Stimulated activated CD4-positive, alpha-beta T cell treated with anti-CD3 and anti-CD28 coated beads, Interleukin-15, amount 100 ng/mL, for 24 hours (primary cell): ENCODE measurements at regions not wholly inside any gene's neighbourhood (a gene's known extent, or its start where the extent isn't known, plus 50 kb on each side); places are given as distances from the start of the nearest gene placed in this dataset.
"Not testable (repeated sequence)": the region's sequence is repeated elsewhere in the genome, so short reads cannot be mapped to it uniquely, and the experiment has no call there.

Source experiments
- DNase-seq: peaks from one replicate; pipeline ENCODE4 v3.0.0-alpha.2; 2020

GRCh38 chr18:30510882-30511281 is 531.7 kb downstream of the DSC3 start:
- DNase-seq = no peak

DNA sequence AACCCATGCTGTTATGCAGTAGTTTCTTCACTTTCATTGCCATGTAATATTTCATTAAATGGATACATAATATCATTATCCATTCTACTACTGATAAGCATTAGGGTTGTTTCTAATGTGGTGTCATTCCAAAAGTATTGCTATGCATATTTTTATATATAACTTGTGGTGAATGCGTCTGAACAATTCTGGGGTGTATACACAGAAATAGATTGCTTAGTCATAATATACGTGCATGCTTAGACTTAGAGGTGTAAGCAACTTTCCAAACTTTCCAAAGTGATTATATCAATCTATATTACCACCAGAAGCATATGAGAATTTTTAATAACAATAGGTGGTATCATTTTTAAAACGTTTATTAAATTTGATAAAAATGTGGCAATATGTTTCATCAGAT is 540.9 kb downstream of the DSC3 start:
- no peak for DNase-seq

- no peak for DNase-seq
These were observed 542.1 kb downstream of the DSC3 start for GRCh38 chr18:30500240-30500945.

GRCh38 chr18:30499721-30500120 is 542.8 kb downstream of the DSC3 start:
- DNase-seq = no peak

GRCh38 chr18:30492552-30493129 is 549.9 kb downstream of the DSC3 start:
- no peak for DNase-seq

GRCh38 chr18:30491815-30492551 is 550.6 kb downstream of the DSC3 start:
- DNase-seq = no peak

DNA sequence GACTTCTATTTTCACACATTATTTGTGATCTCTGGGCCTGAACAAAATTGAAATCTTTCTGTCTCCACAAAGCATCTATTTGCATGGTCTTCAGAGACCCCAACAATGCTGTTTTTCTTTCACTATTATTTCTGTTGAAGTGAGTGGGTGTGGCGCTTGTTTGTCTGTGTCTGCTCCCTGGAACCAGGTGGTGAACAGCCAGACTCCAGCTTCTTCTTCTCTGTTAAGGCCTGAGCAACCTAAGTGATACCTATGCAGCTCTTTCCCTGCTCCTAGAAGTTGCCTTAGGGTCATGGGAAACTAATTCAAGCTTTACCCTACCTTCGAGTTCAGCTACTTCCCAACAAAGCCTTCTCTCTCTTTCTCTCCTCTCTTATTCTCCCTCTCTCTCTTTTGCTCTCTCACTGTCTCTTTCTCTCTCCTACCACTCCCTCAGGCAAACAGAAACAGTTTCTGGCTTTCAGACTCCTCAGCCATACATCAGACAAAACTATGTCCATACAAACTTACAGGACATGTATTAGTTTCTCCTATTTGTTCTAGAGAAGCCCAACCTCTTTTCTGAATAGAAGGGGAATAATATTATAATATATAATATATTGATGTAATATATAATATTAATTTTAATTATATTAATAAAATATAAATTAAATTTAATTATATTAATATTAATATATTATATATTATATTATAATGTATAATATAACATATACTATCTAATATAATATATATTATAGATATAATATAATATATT is 552.5 kb downstream of the DSC3 start:
- DNase-seq = no peak

DNA sequence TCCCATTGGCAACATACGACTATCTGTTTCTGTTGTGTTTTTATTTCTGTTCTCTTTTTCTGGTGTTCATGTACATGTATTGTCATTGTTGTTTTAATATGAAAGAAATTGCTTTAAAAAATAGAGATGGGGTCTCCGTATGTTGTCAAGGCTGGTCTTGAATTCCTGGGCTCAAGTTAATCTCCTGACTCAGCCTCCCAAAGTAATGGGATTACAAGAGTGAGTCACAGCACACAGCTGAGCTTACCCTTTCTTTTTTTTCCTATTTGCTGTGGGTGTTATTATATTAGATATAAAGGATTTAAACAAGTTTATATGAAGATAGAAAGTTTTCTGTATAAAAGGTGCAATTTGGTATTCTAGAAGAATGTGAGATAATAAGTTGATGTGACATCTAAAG is 554.6 kb downstream of the DSC3 start:
- DNase-seq = no peak

DNA sequence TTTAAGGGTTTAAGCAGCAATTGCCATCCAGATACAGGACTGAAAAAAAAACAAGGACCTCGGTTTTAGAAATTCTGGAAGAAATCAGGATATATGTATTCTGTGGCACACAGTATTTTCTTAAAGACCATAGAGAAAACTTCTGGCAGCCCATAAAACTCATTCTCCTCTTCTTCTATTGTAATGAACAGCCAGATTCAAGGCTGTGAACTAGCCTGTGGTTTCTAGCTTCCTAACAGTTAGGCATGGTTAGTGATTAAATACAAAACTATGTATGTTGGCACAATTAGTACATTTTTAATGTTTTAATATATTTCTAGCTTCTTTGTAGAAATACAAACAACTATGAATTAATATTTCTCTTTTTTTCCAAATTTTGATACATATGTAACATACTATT is 555.7 kb downstream of the DSC3 start:
- DNase-seq = no peak

DNA sequence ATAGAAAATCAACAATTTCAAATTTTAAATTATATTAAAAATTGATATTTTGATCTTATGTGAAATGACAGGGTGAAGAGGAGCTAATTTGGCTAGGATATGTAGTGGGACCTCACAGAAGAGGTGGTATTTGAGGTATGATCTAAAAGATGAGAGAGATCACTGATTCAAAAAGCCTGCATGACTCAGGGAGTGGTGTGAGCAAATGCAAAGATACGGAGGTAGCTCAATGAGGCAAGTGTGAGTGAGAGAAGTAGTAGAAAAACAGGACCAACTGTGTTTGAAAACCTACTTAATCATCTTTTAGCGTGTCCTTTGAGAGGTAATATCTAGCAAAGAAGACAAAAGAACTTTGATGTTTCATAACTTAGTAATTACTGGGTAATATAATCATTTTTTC is 557.5 kb downstream of the DSC3 start:
- no peak for DNase-seq

DNA sequence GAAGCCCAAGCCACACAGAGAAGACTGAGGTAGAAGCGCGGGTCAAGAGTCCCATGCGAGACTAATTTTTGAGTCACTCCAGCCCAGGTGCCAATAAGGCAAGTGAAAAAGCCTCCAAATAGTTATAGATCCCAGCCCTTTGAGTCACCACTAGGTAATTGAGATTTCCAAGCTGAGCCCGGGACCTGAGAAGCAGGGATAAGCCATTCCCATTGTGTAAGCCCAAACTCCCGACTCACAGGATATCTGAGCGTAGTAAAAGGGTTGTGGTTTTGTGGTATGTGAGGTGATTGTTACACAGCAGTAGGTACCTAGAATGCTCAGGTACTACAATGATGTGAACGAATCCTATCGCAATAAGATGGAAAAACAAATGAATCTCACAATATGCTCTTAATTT is 560.7 kb downstream of the DSC3 start:
- no peak for DNase-seq

DNA sequence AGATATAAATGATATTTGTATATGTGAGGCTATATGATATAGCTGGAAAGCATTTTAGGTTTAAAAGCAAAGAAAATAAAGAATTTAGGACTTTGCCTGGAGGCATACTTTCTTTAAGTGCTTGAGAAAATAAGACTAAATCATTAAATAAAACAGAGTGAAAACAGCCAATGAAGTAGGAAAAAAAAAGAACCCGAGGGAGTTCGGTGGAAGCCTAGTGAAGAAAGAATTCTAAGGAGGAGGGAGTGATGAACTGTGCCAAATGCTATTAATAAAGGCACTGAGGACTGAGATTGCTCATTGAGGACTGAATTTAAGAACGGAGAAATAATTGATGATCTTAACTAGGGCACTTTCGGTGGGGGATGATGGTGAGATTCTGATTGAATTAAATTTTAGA is 573.5 kb downstream of the DSC3 start:
- DNase-seq = no peak

DNA sequence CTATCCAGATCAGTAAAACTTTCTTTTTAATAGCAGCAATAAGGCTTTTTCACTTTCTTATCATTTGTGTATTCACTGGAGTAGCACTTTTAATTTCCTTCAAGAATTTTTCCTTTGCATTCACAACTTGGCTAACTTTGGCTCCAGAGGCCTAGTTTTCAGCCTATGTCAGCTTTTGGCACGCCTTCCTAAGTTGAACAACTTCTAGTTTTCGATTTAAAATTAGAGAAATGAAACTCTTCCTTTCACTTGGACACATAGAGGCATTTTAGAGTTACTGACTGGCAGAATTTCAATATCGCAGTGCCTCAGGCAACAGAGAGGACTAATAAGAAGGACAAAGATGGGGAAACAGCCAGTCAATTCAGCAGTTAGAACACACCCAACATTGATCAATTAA is 577.4 kb downstream of the DSC3 start:
- DNase-seq = no peak

- no peak for DNase-seq
These were observed 585.4 kb downstream of the DSC3 start for GRCh38 chr18:30457156-30457555.

DNA sequence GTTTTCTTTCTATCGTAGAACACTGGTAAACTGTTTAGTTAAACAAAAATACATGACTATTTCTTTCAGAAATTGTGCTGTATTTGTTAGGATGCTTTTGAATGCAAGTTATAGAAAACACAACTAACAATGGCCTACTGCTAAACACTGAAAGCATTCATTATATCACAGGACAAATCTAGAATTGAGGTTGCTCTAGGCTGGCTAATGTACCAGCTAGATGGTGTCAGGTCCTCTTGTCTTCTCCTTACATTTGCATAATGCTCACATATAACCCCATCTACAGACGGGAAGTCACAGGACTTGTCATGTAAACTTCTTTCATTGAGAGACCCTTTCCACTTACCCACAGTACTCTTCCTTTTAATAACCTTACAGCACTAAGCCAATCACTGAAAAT is 586.8 kb downstream of the DSC3 start:
- no peak for DNase-seq

DNA sequence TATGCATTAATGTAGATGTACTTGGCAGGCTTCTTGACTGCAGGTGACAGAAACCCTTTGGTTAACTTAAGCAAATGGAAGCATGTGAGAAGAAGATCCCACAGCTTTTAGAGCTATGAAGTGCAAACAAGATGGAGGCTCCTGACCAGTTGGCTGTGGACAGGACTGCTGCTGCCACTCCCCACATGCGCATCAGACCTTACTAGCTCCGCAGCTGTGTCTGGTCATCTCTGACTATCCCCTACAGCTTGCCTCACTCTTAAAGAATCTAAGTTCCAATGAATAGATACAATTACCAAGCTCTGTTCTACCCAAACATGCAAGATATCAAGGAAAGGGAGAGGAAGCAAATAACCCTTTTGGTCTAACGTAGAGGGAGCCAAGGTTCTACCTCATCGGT is 587.6 kb downstream of the DSC3 start:
- DNase-seq = no peak

DNA sequence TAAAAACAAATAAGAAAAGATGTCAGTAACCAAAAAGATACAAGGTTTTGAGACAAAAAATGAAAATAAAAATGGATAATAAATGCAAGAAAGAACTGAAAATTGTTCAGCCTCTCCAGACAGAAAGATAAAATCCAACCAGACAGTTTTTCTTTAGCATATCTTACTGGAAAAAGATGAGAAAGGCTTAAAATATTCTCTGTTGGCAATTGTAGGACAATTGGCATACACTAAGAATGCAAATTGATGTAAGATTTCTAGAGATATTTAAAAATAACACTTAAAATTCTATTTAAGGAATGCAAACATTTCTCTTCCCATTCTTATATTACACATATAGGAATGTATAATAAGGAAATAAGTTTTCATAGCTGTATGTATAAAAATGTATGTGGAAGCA is 590.6 kb downstream of the DSC3 start:
- DNase-seq = no peak

GRCh38 chr18:30450927-30451326 is 591.6 kb downstream of the DSC3 start:
- no peak for DNase-seq

DNA sequence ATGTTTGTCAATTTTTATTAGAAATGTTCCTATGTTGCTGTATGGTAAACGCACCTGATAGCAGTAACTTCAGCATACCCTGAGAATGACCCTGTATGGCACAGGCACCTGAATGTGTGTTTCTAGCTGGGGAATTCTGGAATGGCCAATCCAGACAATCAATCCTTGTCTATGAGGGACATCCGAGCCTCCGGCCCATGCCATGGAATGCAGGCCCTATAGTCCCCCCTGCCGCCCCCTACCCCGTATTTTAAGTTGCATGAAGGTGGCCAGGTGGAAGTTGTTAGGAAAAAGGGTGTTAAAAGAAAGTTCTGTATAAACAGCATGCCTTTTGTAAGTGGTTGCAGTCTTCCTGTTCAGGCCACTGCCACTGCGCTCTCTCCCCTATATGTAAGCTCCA is 595.9 kb downstream of the DSC3 start:
- no peak for DNase-seq

DNA sequence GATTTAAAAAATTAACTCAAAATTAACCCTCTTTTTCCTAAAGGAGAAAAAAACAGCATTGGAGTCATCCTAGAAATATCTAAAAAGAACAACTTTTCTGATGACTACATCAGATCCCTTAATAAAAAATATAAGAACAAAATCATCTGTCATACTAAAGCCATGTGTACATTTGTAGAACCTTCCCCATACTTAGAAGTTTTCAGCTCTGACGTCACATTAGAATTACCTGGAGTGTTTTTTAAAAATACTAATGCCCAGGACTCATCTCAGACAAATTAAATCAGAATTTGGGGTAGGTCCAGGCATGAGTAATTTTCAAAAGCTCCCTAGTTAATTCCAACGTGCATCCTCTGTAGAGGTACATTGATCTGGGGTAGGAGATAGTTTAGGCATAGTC is 598.0 kb downstream of the DSC3 start:
- DNase-seq = no peak

- DNase-seq = no peak
These were observed 602.2 kb downstream of the DSC3 start for GRCh38 chr18:30440351-30440750.

DNA sequence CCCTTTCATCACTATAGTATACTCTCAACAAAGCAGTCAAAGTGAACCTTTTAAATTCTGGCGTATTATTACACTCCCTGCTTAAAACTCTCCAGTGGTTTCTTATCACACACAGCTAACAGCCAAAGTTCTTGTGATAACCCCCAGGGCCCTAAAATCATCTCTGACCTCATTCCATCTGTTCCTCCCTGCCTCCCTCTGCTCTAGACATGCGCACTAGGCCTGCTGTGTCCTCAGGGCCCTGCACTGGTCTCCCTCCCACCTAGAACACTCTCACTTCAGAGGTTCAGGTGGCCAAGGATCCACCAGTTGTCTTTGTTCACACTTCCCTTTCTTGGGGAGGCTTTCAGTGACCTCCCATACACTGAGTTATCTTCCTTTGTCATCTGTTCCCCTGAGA is 603.4 kb downstream of the DSC3 start:
- DNase-seq = no peak

DNA sequence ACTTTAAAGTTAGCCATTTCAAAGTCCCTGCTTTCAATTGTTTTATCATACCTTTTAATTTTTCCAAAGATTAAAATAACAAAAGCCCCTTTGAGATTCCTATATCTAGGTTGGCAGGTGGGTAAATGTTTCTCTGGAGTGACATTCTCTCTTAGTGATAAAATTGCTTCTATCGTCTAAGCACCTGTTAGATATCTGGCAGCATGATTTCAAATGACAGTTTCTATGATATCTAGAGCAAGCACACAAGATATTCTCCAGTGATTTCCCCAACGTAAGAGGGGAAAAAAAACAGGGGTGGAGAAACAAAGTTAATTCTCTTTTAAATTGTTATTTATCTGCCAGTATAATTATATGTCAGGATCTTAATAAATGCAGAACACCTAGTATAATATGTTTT is 610.2 kb downstream of the DSC3 start:
- no peak for DNase-seq

DNA sequence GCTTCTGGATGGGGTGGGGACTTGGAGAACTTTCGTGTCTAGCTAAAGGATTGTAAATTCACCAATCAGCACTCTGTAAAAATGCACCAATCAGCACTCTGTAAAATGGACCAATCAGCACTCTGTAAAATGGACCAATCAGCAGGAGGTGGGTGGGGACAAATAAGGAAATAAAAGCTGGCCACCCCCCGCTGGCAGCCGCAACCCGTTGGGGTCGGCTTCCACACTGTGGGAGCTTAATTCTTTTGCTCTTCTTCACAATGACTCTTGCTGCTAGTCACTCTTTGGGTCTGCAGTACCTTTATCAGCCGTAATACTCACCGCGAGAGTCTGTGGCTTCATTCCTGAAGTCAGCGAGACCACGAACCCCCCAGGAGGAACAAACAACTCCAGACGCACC is 623.1 kb downstream of the DSC3 start:
- not testable (repeated sequence) for DNase-seq
